ENCODE measurements at regions not wholly inside any gene's neighbourhood (a gene's known extent, or its start where the extent isn't known, plus 50 kb on each side); places are given as distances from the start of the nearest gene placed in this dataset.

- Histone ChIP-seq H3K4me1 (peaks cover 15% of the 10 kb centered on the region), H3K36me3 (replicated peaks) (no peaks in the 10 kb centered on the region), H3K4me3 (no peak overlapping the region), H3K27me3 (ENCODE audit: low read depth) (no peaks in the 10 kb centered on the region), H3K9me3 (no peaks in the 10 kb centered on the region)
- in situ Hi-C loops (cut with MboI; ENCODE audit: low sequenced_read_pairs) = no loop called here
- peak in 1 of 2 experiments; percentile 3 for DNase-seq (ENCODE audit: low spot score in 2 of 2)
These were observed 141.2 kb upstream of the IER5L start for GRCh38 chr9:129319076-129319937.

- peaks cover 15% of the 10 kb centered on the region for H3K4me1 ChIP-seq
- DNase-seq (ENCODE audit: low spot score in 2 of 2) = peak in 1 of 2 experiments; percentile 8
- H3K9me3 ChIP-seq = no peaks in the 10 kb centered on the region
- H3K4me3 ChIP-seq = no peak overlapping the region
- H3K27me3 ChIP-seq (ENCODE audit: low read depth) = no peaks in the 10 kb centered on the region
- in situ Hi-C loops (cut with MboI; ENCODE audit: low sequenced_read_pairs) = no loop called here
- no peaks in the 10 kb centered on the region for H3K36me3 ChIP-seq (replicated peaks)
These were observed 140.3 kb upstream of the IER5L start for GRCh38 chr9:129318121-129319075.

- in situ Hi-C loops (cut with MboI; ENCODE audit: low sequenced_read_pairs) = no loop called here
- peak in 1 of 2 experiments; percentile 63 for DNase-seq (ENCODE audit: low spot score in 2 of 2)
- Histone ChIP-seq H3K4me3 (no peak overlapping the region), H3K36me3 (replicated peaks) (no peaks in the 10 kb centered on the region), H3K4me1 (peaks cover 15% of the 10 kb centered on the region), H3K9me3 (no peaks in the 10 kb centered on the region), H3K27me3 (ENCODE audit: low read depth) (no peaks in the 10 kb centered on the region)
These were observed 139.3 kb upstream of the IER5L start for GRCh38 chr9:129317179-129318011.

GRCh38 chr9:129316281-129317030, 138.4 kb upstream of the IER5L start:
- DNase-seq (ENCODE audit: low spot score in 2 of 2) = peak in 1 of 2 experiments; percentile 5
- in situ Hi-C loops (cut with MboI; ENCODE audit: low sequenced_read_pairs) = no loop called here
- Histone ChIP-seq H3K27me3 (ENCODE audit: low read depth) (no peaks in the 10 kb centered on the region), H3K4me1 (peaks cover 15% of the 10 kb centered on the region), H3K4me3 (no peak overlapping the region), H3K36me3 (replicated peaks) (no peaks in the 10 kb centered on the region), H3K9me3 (no peaks in the 10 kb centered on the region)

- peak in 1 of 2 experiments; percentile 5 for DNase-seq (ENCODE audit: low spot score in 2 of 2)
- H3K4me3 ChIP-seq = no peak overlapping the region
- H3K36me3 ChIP-seq (replicated peaks) = no peaks in the 10 kb centered on the region
- H3K4me1 ChIP-seq = no peaks in the 10 kb centered on the region
- H3K27me3 ChIP-seq (ENCODE audit: low read depth) = no peaks in the 10 kb centered on the region
- in situ Hi-C loops (cut with MboI; ENCODE audit: low sequenced_read_pairs) = no loop called here
- 0 out of 2 replicates have a peak, but pooled peaks cover 3% of the 10 kb centered on the region for H3K9me3 ChIP-seq
These were observed 135.4 kb upstream of the IER5L start for GRCh38 chr9:129313331-129313955.

GRCh38 chr9:129312251-129313122, 134.4 kb upstream of the IER5L start:
- no peaks in the 10 kb centered on the region for H3K4me1 ChIP-seq
- DNase-seq (ENCODE audit: low spot score in 2 of 2) = peak in 1 of 2 experiments; percentile 4
- in situ Hi-C loops (cut with MboI; ENCODE audit: low sequenced_read_pairs) = no loop called here
- no peak overlapping the region for H3K4me3 ChIP-seq
- no peaks in the 10 kb centered on the region for H3K27me3 ChIP-seq (ENCODE audit: low read depth)
- no peaks in the 10 kb centered on the region for H3K36me3 ChIP-seq (replicated peaks)
- 0 out of 2 replicates have a peak, but pooled peaks cover 3% of the 10 kb centered on the region for H3K9me3 ChIP-seq

GRCh38 chr9:129311643-129312042, 133.6 kb upstream of the IER5L start:
- Histone ChIP-seq H3K36me3 (replicated peaks) (no peaks in the 10 kb centered on the region), H3K4me1 (no peaks in the 10 kb centered on the region), H3K4me3 (no peak overlapping the region), H3K27me3 (ENCODE audit: low read depth) (no peaks in the 10 kb centered on the region), H3K9me3 (0 out of 2 replicates have a peak, but pooled peaks cover 3% of the 10 kb centered on the region)
- DNase-seq (ENCODE audit: low spot score in 2 of 2) = peak in 1 of 2 experiments; percentile 2
- in situ Hi-C loops (cut with MboI; ENCODE audit: low sequenced_read_pairs) = no loop called here

- in situ Hi-C loops (cut with MboI; ENCODE audit: low sequenced_read_pairs) = no loop called here
These were observed 132.7 kb upstream of the IER5L start for GRCh38 chr9:129310666-129311350.

GRCh38 chr9:129309906-129310305, 131.8 kb upstream of the IER5L start:
- H3K4me1 ChIP-seq = peaks cover 5% of the 10 kb centered on the region
- H3K36me3 ChIP-seq (replicated peaks) = no peaks in the 10 kb centered on the region
- in situ Hi-C loops (cut with MboI; ENCODE audit: low sequenced_read_pairs) = no loop called here
- H3K9me3 ChIP-seq = 0 out of 2 replicates have a peak, but pooled peaks cover 3% of the 10 kb centered on the region
- no peaks in the 10 kb centered on the region for H3K27me3 ChIP-seq (ENCODE audit: low read depth)
- no peak overlapping the region for H3K4me3 ChIP-seq
- DNase-seq (ENCODE audit: low spot score in 2 of 2) = peak in 1 of 2 experiments; percentile 0

More at GRCh38 chr9:129310666-129311350, 132.7 kb upstream of the IER5L start:
- DNase-seq (ENCODE audit: low spot score in 2 of 2) = peak in 1 of 2 experiments; percentile 2
- no peaks in the 10 kb centered on the region for H3K36me3 ChIP-seq (replicated peaks)
- no peak overlapping the region for H3K4me3 ChIP-seq
- 0 out of 2 replicates have a peak, but pooled peaks cover 3% of the 10 kb centered on the region for H3K9me3 ChIP-seq
- H3K4me1 ChIP-seq = no peaks in the 10 kb centered on the region
- H3K27me3 ChIP-seq (ENCODE audit: low read depth) = no peaks in the 10 kb centered on the region

- Histone ChIP-seq H3K27me3 (ENCODE audit: low read depth) (no peaks in the 10 kb centered on the region), H3K4me1 (peaks cover 7% of the 10 kb centered on the region), H3K9me3 (0 out of 2 replicates have a peak, but pooled peaks cover 3% of the 10 kb centered on the region), H3K4me3 (no peak overlapping the region), H3K36me3 (replicated peaks) (no peaks in the 10 kb centered on the region)
- DNase-seq (ENCODE audit: low spot score in 2 of 2) = peak in 1 of 2 experiments; percentile 1
- in situ Hi-C loops (cut with MboI; ENCODE audit: low sequenced_read_pairs) = no loop called here
These were observed 131.0 kb upstream of the IER5L start for GRCh38 chr9:129309041-129309430.

Measured in HAP-1 (cell line).